GM13976 (cell line): ENCODE measurements at regions not wholly inside any gene's neighbourhood (a gene's known extent, or its start where the extent isn't known, plus 50 kb on each side); places are given as distances from the start of the nearest gene placed in this dataset.

Experiments
- DNase-seq: peaks from one replicate; pipeline ENCODE4 v3.0.0; 2012; ENCODE audit warnings: low spot score
- CTCF ChIP-seq: IDR thresholded peaks from 2 replicates; pipeline ENCODE4 v1.5.1; 2012; ENCODE audit warnings: borderline replicate concordance, mild to moderate bottlenecking; ENCODE audit not compliant: insufficient read depth; ENCODE audit errors: extremely low read depth, missing control alignments, control extremely low read depth
- in situ Hi-C: fragments of 300-500 bp; cut with MboI; formaldehyde crosslinking; loops from one replicate; pipeline ENCODE4 v1.12.0; 2022; ENCODE audit warnings: low sequenced_read_pairs, mixed read lengths, inconsistent platforms; ENCODE audit not compliant: unreplicated experiment

GRCh38 chr12:72937486-72937885, 665.3 kb downstream of the TRHDE start:
- in situ Hi-C loops = no loop called here
- no peak for DNase-seq
- no peak for TF ChIP-seq CTCF

- no peak for DNase-seq
- no peak for TF ChIP-seq CTCF
- in situ Hi-C loops = no loop called here
Measured at GRCh38 chr12:72957454-72957853, 685.3 kb downstream of the TRHDE start.

GRCh38 chr12:72966684-72967083, 694.5 kb downstream of the TRHDE start:
- no peak for TF ChIP-seq CTCF
- in situ Hi-C loops = no loop called here
- DNase-seq = no peak

- TF ChIP-seq CTCF = no peak
- no peak for DNase-seq
- in situ Hi-C loops = no loop called here
Measured at GRCh38 chr12:72974954-72975555, 702.9 kb downstream of the TRHDE start.

- no peak for DNase-seq
- no peak for TF ChIP-seq CTCF
- in situ Hi-C loops = no loop called here
Measured at GRCh38 chr12:72978999-72979398, 706.8 kb downstream of the TRHDE start.

GRCh38 chr12:72982356-72982755, 710.2 kb downstream of the TRHDE start:
- in situ Hi-C loops = no loop called here
- TF ChIP-seq CTCF = no peak
- DNase-seq = no peak
